ENCODE measurements at regions not wholly inside any gene's neighbourhood (a gene's known extent, or its start where the extent isn't known, plus 50 kb on each side); places are given as distances from the start of the nearest gene placed in this dataset.

- Histone ChIP-seq H3K79me2 (ENCODE audit: insufficient read depth) (no peaks in the 10 kb centered on the region), H3K36me3 (replicated peaks in 1 of 2; ENCODE audit: control insufficient read depth in 1 of 2, insufficient read depth in 2 of 2, low read length in 1 of 2) (no peaks in the 10 kb centered on the region), H3K9me2 (no peaks in the 10 kb centered on the region), H3F3A (replicated peaks; ENCODE audit: insufficient read depth) (peaks cover 49% of the 10 kb centered on the region), H3K9ac (peak overlapping the region; percentile 59), H3K4me2 (peak overlapping the region; percentile 61), H3K27me3 (ENCODE audit: insufficient read depth) (no peaks in the 10 kb centered on the region), H3K4me1 (ENCODE audit: control insufficient read depth in 1 of 2, insufficient read depth in 2 of 2, low read depth in 1 of 2, low read length in 1 of 2) (peaks cover 22 to 33% of the 10 kb centered on the region in 2 experiments), H3K27ac (ENCODE audit: low read depth in 2 of 2, low read length in 1 of 2) (peak overlapping the region; percentile 86 to 90), H2AFZ (ENCODE audit: low read depth) (peak overlapping the region; percentile 80; the same call in 1 of the 2 replicates), H3K9me3 (no peaks in the 10 kb centered on the region), H4K20me1 (ENCODE audit: insufficient read depth) (no peaks in the 10 kb centered on the region), H3K4me3 (ENCODE audit: low read depth in 2 of 2, low read length in 1 of 2) (peak overlapping the region in 1 of 2 experiments; percentile 2; a peak in 2 of 4 replicates)
- WGBS (ENCODE audit: low lambda C conversion rate) = 10% methylated on average over 6 of the region's 6 CpGs
- ChIA-PET CTCF (interaction anchor here (0.5 to 1.7 kb wide), 3 partner anchors 12 to 811 kb away, joined by 3 to 6 read pairs (median 4); no protein-coding TSS in a partner anchor), POLR2A (no interaction called here)
- TF ChIP-seq ZBTB33 (IDR thresholded peaks at IDR 0.05; ENCODE audit: borderline replicate concordance, low read depth) = no peak
- TF ChIP-seq PBX3 (IDR thresholded peaks at IDR 0.05) = peak; percentile 94
- TF ChIP-seq RXRA (IDR thresholded peaks at IDR 0.05; ENCODE audit: borderline replicate concordance, low read depth) = peak; percentile 70; the same call in 1 of the 2 replicates
- TF ChIP-seq EP300 (IDR thresholded peaks at IDR 0.05; ENCODE audit: borderline replicate concordance in 1 of 2, low read depth in 1 of 2, low read length in 1 of 2) = peak; percentile 37 to 84
- peak; percentile 41 for TF ChIP-seq TEAD4 (IDR thresholded peaks at IDR 0.05; ENCODE audit: borderline replicate concordance, insufficient read depth)
- TF ChIP-seq FOSL2 (IDR thresholded peaks at IDR 0.05; ENCODE audit: borderline replicate concordance, low read depth) = peak; percentile 89; the same call in 1 of the 2 replicates
- TF ChIP-seq GATA2 (CRISPR knock-in tag; IDR thresholded peaks at IDR 0.05) = no peak
- TF ChIP-seq CTCF (IDR thresholded peaks at IDR 0.05) = no peak
- TF ChIP-seq POLR2AphosphoS5 (IDR thresholded peaks at IDR 0.05; ENCODE audit: low read depth, low read length) = peak; percentile 44
- TF ChIP-seq NFIC (IDR thresholded peaks at IDR 0.05; ENCODE audit: borderline replicate concordance) = peak; percentile 63; the same call in 1 of the 2 replicates
- TF ChIP-seq JUND (IDR thresholded peaks at IDR 0.05) = peak; percentile 87
- 0 out of 2 replicates have a peak, but pooled peaks have one; percentile 18 for TF ChIP-seq USF1 (IDR thresholded peaks at IDR 0.05; ENCODE audit: borderline replicate concordance, low read depth)
- peak; percentile 96 for TF ChIP-seq TCF12 (IDR thresholded peaks at IDR 0.05)
- TF ChIP-seq REST (IDR thresholded peaks at IDR 0.05; ENCODE audit: low read depth, low read length) = no peak
- no peak for DNase-seq
Observed at GRCh38 chr6:113050010-113050858, 703.1 kb downstream of the RFPL4B start.

Data from SK-N-SH (cell line).